ENCODE measurements at regions not wholly inside any gene's neighbourhood (a gene's known extent, or its start where the extent isn't known, plus 50 kb on each side); places are given as distances from the start of the nearest gene placed in this dataset.

GRCh38 chr15:95459273-95459672, 871.2 kb upstream of the NR2F2 start:
- H3K4me3 ChIP-seq: no peak overlapping the region
- no peaks in the 10 kb centered on the region for H3K27me3 ChIP-seq
- DNase-seq (ENCODE audit: low read depth in 1 of 2, low spot score in 1 of 2): peak in 1 of 2 donors; percentile 53
- H3K36me3 ChIP-seq: no peaks in the 10 kb centered on the region
- TF ChIP-seq, protein P1, sequence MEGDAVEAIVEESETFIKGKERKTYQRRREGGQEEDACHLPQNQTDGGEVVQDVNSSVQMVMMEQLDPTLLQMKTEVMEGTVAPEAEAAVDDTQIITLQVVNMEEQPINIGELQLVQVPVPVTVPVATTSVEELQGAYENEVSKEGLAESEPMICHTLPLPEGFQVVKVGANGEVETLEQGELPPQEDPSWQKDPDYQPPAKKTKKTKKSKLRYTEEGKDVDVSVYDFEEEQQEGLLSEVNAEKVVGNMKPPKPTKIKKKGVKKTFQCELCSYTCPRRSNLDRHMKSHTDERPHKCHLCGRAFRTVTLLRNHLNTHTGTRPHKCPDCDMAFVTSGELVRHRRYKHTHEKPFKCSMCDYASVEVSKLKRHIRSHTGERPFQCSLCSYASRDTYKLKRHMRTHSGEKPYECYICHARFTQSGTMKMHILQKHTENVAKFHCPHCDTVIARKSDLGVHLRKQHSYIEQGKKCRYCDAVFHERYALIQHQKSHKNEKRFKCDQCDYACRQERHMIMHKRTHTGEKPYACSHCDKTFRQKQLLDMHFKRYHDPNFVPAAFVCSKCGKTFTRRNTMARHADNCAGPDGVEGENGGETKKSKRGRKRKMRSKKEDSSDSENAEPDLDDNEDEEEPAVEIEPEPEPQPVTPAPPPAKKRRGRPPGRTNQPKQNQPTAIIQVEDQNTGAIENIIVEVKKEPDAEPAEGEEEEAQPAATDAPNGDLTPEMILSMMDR (IDR thresholded peaks at IDR 0.05; ENCODE audit: low read depth, low read length): no peak
- no peaks in the 10 kb centered on the region for H3K9me3 ChIP-seq (ENCODE audit: low read depth)
- H3K27ac ChIP-seq: no peak overlapping the region
- H3K4me1 ChIP-seq (ENCODE audit: low read depth): no peaks in the 10 kb centered on the region

DNA sequence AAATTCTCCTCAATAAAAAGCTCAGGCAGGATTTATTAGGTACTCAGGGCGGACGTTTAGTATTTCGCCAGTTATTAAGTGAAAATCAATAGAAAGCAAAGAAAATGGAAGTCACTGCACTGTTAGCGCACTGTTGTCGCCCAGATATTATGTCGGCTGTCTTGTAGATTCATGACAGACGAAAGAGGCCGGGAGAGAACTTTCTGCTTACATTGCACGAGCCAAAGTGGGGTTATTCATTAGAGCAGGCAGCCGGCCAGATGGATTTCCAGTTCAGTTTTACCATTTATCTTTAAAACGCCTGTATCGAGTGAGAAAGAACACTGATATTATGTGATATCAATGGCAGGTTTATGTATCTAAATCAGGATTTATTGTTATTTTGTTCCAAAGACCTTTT, 866.0 kb upstream of the NR2F2 start:
- H3K27ac ChIP-seq: no peak overlapping the region
- no peaks in the 10 kb centered on the region for H3K4me1 ChIP-seq (ENCODE audit: low read depth)
- H3K36me3 ChIP-seq: no peaks in the 10 kb centered on the region
- H3K4me3 ChIP-seq: no peak overlapping the region
- H3K9me3 ChIP-seq (ENCODE audit: low read depth): no peaks in the 10 kb centered on the region
- no peak for DNase-seq (ENCODE audit: low read depth in 1 of 2, low spot score in 1 of 2)
- H3K27me3 ChIP-seq: no peaks in the 10 kb centered on the region
- TF ChIP-seq, protein P1 (IDR thresholded peaks at IDR 0.05; ENCODE audit: low read depth, low read length): no peak

DNA sequence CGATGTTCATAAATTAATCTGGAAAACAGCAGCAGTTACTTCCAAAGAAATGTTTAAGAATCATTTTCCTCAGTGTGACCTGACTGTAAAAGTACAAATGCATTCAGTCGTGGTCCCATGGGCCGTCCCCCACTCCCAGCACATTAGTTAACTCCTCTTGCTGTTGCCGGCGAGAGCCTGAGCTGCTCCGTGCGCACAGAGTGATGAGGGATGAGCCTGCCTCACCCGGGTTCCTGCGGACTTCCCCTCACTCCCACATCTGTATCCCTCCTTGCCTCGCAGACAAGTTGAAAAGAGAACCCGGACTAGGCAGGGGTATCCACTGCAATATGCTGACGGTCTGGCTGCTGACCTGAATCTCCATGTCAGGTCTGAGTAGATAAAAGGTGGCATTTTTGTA, 861.7 kb upstream of the NR2F2 start:
- Histone ChIP-seq H3K36me3 (no peaks in the 10 kb centered on the region), H3K27me3 (no peaks in the 10 kb centered on the region), H3K9me3 (ENCODE audit: low read depth) (no peaks in the 10 kb centered on the region), H3K4me1 (ENCODE audit: low read depth) (peaks cover 13% of the 10 kb centered on the region), H3K27ac (no peak overlapping the region), H3K4me3 (no peak overlapping the region)
- TF ChIP-seq, protein P1 (IDR thresholded peaks at IDR 0.05; ENCODE audit: low read depth, low read length): no peak
- DNase-seq (ENCODE audit: low read depth in 1 of 2, low spot score in 1 of 2): no peak

DNA sequence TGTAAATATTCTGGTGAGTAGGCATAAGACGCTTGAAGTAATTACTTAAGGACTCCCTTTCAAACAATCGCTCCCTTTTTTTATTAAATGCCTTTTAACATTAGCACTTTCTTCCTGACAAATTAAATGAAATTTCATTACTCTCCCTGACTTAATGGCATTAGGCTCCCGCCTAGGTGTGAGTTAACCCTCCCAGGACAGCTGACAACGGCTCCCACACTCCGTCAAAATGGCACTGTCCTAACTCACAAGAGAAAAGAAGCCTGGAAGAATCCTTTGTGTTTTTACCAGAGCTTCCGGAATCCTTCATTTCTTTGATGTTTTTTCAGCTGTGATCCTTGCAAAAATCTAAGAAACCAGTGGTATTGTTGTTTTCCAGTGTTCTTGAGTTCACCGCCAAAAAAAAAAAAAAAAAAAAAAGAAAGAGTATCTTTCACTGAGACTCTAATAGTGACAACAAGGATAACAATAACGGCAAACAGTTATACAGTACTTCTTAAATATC, 861.0 kb upstream of the NR2F2 start:
- Histone ChIP-seq H3K9me3 (ENCODE audit: low read depth) (no peaks in the 10 kb centered on the region), H3K4me1 (ENCODE audit: low read depth) (peaks cover 13% of the 10 kb centered on the region), H3K27ac (no peak overlapping the region), H3K4me3 (no peak overlapping the region), H3K27me3 (no peaks in the 10 kb centered on the region), H3K36me3 (no peaks in the 10 kb centered on the region)
- TF ChIP-seq, protein P1 (IDR thresholded peaks at IDR 0.05; ENCODE audit: low read depth, low read length): no peak
- DNase-seq (ENCODE audit: low read depth in 1 of 2, low spot score in 1 of 2): no peak

- Histone ChIP-seq H3K4me3 (no peak overlapping the region), H3K36me3 (no peaks in the 10 kb centered on the region), H3K4me1 (ENCODE audit: low read depth) (peaks cover 13% of the 10 kb centered on the region), H3K27me3 (no peaks in the 10 kb centered on the region), H3K9me3 (ENCODE audit: low read depth) (no peaks in the 10 kb centered on the region), H3K27ac (no peak overlapping the region)
- peak in 1 of 2 donors; percentile 32 for DNase-seq (ENCODE audit: low read depth in 1 of 2, low spot score in 1 of 2)
- TF ChIP-seq, protein P1 (IDR thresholded peaks at IDR 0.05; ENCODE audit: low read depth, low read length): no peak
Measured at GRCh38 chr15:95470529-95470928, 860.0 kb upstream of the NR2F2 start.

Measured in cardiac muscle cell (in vitro differentiated cells and primary cell).